ENCODE measurements at regions not wholly inside any gene's neighbourhood (a gene's known extent, or its start where the extent isn't known, plus 50 kb on each side); places are given as distances from the start of the nearest gene placed in this dataset.

DNA sequence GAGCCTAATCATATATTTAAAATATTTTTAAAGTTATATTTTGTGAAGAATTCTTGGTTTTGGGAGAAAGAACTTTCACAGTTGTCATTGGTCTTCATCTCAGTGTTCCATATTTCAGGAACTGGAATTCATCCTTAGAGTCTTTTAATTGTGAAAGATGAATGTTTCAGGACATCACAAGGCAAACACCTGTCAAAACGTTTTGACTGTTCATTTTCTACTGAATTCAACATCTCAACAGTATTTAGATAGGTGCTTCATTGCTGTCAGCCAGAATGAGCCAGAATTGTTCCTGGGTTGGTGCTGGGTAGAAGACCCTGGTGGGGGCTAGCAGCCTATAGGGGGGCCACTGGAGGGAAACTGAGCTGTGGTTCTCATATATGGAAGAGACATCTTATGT is 255.1 kb upstream of the CXCR4 start:
- TF ChIP-seq POLR2AphosphoS5 (IDR thresholded peaks at IDR 0.05; ENCODE audit: low read depth, low read length), result no peak
- TF ChIP-seq TAF1 (IDR thresholded peaks at IDR 0.05; ENCODE audit: borderline replicate concordance, insufficient read depth, low read length), result no peak
